ENCODE measurements at regions not wholly inside any gene's neighbourhood (a gene's known extent, or its start where the extent isn't known, plus 50 kb on each side); places are given as distances from the start of the nearest gene placed in this dataset.

DNA sequence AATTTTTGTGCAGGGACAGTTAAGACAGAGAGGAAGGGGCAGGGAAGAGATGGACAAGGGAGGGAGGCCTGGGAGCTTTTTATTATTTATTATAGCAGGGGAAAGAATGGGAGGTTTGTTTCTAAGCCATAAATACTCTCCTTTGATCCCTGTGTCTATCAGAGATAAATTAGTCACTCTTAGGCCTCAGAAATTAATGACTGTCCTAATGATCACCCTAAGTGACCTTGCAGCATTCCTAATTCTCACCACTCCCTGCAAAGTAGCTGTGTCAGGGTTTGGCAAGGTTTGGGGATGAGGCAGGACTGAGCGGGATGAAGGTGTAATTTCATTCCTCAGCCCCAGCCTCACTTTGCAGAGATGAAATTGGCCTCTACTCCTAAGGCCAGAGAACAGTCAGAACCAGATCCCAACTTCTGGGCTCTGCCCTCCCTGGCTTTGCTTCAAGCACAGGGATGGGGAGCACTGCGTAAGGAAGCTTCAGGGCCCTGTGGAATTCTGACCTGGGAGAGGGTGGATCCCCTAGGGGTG, 95.0 kb downstream of the TMEM17 start:
- peak overlapping the region; percentile 48 for H3K9ac ChIP-seq (ENCODE audit: low read length)
- no peaks in the 10 kb centered on the region for H3K27me3 ChIP-seq (ENCODE audit: control insufficient read depth, insufficient read depth, low read length)
- H3K27ac ChIP-seq (ENCODE audit: low read depth, low read length) = peak overlapping the region; percentile 92; the same call in 1 of the 2 replicates
- no peaks in the 10 kb centered on the region for H3K36me3 ChIP-seq (ENCODE audit: control insufficient read depth, insufficient read depth, low read length)
- no peaks in the 10 kb centered on the region for H3K9me3 ChIP-seq (ENCODE audit: control insufficient read depth, insufficient read depth, low read depth, low read length)
- peaks cover 31% of the 10 kb centered on the region for H3K4me1 ChIP-seq (ENCODE audit: control insufficient read depth, insufficient read depth, low read length)
- no peak overlapping the region for H3K4me3 ChIP-seq (ENCODE audit: low read depth, low read length)

GRCh38 chr2:62410015-62410453, 96.0 kb downstream of the TMEM17 start:
- Histone ChIP-seq H3K27ac (ENCODE audit: low read depth, low read length) (no peak overlapping the region; the same call in 1 of the 2 replicates), H3K4me3 (ENCODE audit: low read depth, low read length) (no peak overlapping the region), H3K9ac (ENCODE audit: low read length) (no peak overlapping the region), H3K36me3 (ENCODE audit: control insufficient read depth, insufficient read depth, low read length) (no peaks in the 10 kb centered on the region), H3K27me3 (ENCODE audit: control insufficient read depth, insufficient read depth, low read length) (no peaks in the 10 kb centered on the region), H3K9me3 (ENCODE audit: control insufficient read depth, insufficient read depth, low read depth, low read length) (no peaks in the 10 kb centered on the region), H3K4me1 (ENCODE audit: control insufficient read depth, insufficient read depth, low read length) (peaks cover 35% of the 10 kb centered on the region)

- H3K27me3 ChIP-seq (ENCODE audit: control insufficient read depth, insufficient read depth, low read length) = no peaks in the 10 kb centered on the region
- H3K4me3 ChIP-seq (ENCODE audit: low read depth, low read length) = no peak overlapping the region
- H3K4me1 ChIP-seq (ENCODE audit: control insufficient read depth, insufficient read depth, low read length) = peaks cover 36% of the 10 kb centered on the region
Measured at GRCh38 chr2:62409442-62409841, 96.6 kb downstream of the TMEM17 start.

GRCh38 chr2:62408241-62408677, 97.7 kb downstream of the TMEM17 start:
- H3K27ac ChIP-seq (ENCODE audit: low read depth, low read length) = no peak overlapping the region
- H3K4me1 ChIP-seq (ENCODE audit: control insufficient read depth, insufficient read depth, low read length) = peaks cover 36% of the 10 kb centered on the region
- no peaks in the 10 kb centered on the region for H3K27me3 ChIP-seq (ENCODE audit: control insufficient read depth, insufficient read depth, low read length)
- H3K9ac ChIP-seq (ENCODE audit: low read length) = no peak overlapping the region
- no peaks in the 10 kb centered on the region for H3K36me3 ChIP-seq (ENCODE audit: control insufficient read depth, insufficient read depth, low read length)
- no peak overlapping the region for H3K4me3 ChIP-seq (ENCODE audit: low read depth, low read length)
- H3K9me3 ChIP-seq (ENCODE audit: control insufficient read depth, insufficient read depth, low read depth, low read length) = no peaks in the 10 kb centered on the region

More at GRCh38 chr2:62409442-62409841, 96.6 kb downstream of the TMEM17 start:
- Histone ChIP-seq H3K36me3 (ENCODE audit: control insufficient read depth, insufficient read depth, low read length) (no peaks in the 10 kb centered on the region), H3K9me3 (ENCODE audit: control insufficient read depth, insufficient read depth, low read depth, low read length) (no peaks in the 10 kb centered on the region), H3K9ac (ENCODE audit: low read length) (no peak overlapping the region), H3K27ac (ENCODE audit: low read depth, low read length) (no peak overlapping the region)

GRCh38 chr2:62407838-62408237, 98.2 kb downstream of the TMEM17 start:
- Histone ChIP-seq H3K9ac (ENCODE audit: low read length) (no peak overlapping the region), H3K9me3 (ENCODE audit: control insufficient read depth, insufficient read depth, low read depth, low read length) (no peaks in the 10 kb centered on the region)

DNA sequence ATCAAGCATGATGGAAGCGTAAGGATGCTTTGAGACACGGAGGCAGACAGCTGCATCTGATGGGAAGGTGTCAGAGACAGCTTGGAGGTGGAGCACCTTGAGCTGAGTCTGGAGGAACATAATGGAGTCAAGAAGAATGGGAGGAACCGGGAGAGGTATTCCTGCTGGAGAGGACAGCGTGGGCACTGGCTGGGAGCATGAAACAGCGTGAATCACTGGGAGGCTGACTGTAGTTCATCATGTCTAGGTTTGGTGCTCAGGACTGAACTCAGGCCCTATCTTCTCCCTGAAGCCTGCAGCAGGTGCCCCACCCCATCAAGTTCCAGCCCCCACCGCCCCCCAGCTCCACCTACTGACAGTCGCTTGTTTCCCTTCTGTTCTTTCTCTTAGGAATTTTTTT, 98.6 kb downstream of the TMEM17 start:
- Histone ChIP-seq H3K4me1 (ENCODE audit: control insufficient read depth, insufficient read depth, low read length) (peaks cover 36% of the 10 kb centered on the region), H3K9me3 (ENCODE audit: control insufficient read depth, insufficient read depth, low read depth, low read length) (no peaks in the 10 kb centered on the region), H3K27ac (ENCODE audit: low read depth, low read length) (no peak overlapping the region), H3K36me3 (ENCODE audit: control insufficient read depth, insufficient read depth, low read length) (no peaks in the 10 kb centered on the region), H3K9ac (ENCODE audit: low read length) (no peak overlapping the region), H3K27me3 (ENCODE audit: control insufficient read depth, insufficient read depth, low read length) (no peaks in the 10 kb centered on the region), H3K4me3 (ENCODE audit: low read depth, low read length) (no peak overlapping the region)

More at GRCh38 chr2:62407838-62408237, 98.2 kb downstream of the TMEM17 start:
- no peak overlapping the region for H3K27ac ChIP-seq (ENCODE audit: low read depth, low read length)
- H3K36me3 ChIP-seq (ENCODE audit: control insufficient read depth, insufficient read depth, low read length) = no peaks in the 10 kb centered on the region
- H3K4me1 ChIP-seq (ENCODE audit: control insufficient read depth, insufficient read depth, low read length) = peaks cover 36% of the 10 kb centered on the region
- H3K4me3 ChIP-seq (ENCODE audit: low read depth, low read length) = no peak overlapping the region
- no peaks in the 10 kb centered on the region for H3K27me3 ChIP-seq (ENCODE audit: control insufficient read depth, insufficient read depth, low read length)

- Histone ChIP-seq H3K9me3 (ENCODE audit: control insufficient read depth, insufficient read depth, low read depth, low read length) (no peaks in the 10 kb centered on the region; the same call in 1 of the 2 replicates), H3K27ac (ENCODE audit: low read depth, low read length) (no peak overlapping the region), H3K9ac (ENCODE audit: low read length) (no peak overlapping the region), H3K36me3 (ENCODE audit: control insufficient read depth, insufficient read depth, low read length) (no peaks in the 10 kb centered on the region), H3K4me3 (ENCODE audit: low read depth, low read length) (no peak overlapping the region), H3K27me3 (ENCODE audit: control insufficient read depth, insufficient read depth, low read length) (no peaks in the 10 kb centered on the region), H3K4me1 (ENCODE audit: control insufficient read depth, insufficient read depth, low read length) (peaks cover 32% of the 10 kb centered on the region)
Measured at GRCh38 chr2:62406573-62407043, 99.4 kb downstream of the TMEM17 start.

DNA sequence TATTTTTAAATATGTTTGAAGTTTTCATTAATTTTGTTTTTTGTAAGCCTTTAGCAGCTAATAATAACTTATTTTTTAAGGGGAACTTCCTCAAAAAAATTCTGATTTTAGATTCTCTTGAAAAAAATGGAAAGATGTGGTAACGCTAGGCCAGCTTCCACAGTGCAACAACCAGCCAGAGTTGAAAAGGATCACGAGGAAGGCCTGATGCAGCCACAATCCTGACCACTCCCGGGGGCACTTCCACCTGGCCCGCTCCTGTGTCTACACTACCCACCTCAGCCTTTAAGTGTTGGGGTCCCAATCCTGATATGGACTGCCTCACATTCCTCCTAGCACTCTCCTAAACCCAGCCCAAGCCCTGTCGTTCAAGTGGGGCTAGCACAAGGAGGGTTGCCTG, 101.1 kb downstream of the TMEM17 start:
- H3K9me3 ChIP-seq (ENCODE audit: control insufficient read depth, insufficient read depth, low read depth, low read length) = no peaks in the 10 kb centered on the region; the same call in 1 of the 2 replicates
- no peak overlapping the region for H3K9ac ChIP-seq (ENCODE audit: low read length)
- H3K27me3 ChIP-seq (ENCODE audit: control insufficient read depth, insufficient read depth, low read length) = no peaks in the 10 kb centered on the region
- no peak overlapping the region for H3K4me3 ChIP-seq (ENCODE audit: low read depth, low read length)
- peaks cover 15% of the 10 kb centered on the region for H3K4me1 ChIP-seq (ENCODE audit: control insufficient read depth, insufficient read depth, low read length)
- no peak overlapping the region for H3K27ac ChIP-seq (ENCODE audit: low read depth, low read length)
- H3K36me3 ChIP-seq (ENCODE audit: control insufficient read depth, insufficient read depth, low read length) = no peaks in the 10 kb centered on the region

- no peak overlapping the region for H3K9ac ChIP-seq (ENCODE audit: low read length)
- H3K9me3 ChIP-seq (ENCODE audit: control insufficient read depth, insufficient read depth, low read depth, low read length) = no peaks in the 10 kb centered on the region; the same call in 1 of the 2 replicates
- no peak overlapping the region for H3K27ac ChIP-seq (ENCODE audit: low read depth, low read length)
- H3K4me1 ChIP-seq (ENCODE audit: control insufficient read depth, insufficient read depth, low read length) = peaks cover 11% of the 10 kb centered on the region; the same call in 1 of the 2 replicates
- no peak overlapping the region for H3K4me3 ChIP-seq (ENCODE audit: low read depth, low read length)
- H3K36me3 ChIP-seq (ENCODE audit: control insufficient read depth, insufficient read depth, low read length) = no peaks in the 10 kb centered on the region
- no peaks in the 10 kb centered on the region for H3K27me3 ChIP-seq (ENCODE audit: control insufficient read depth, insufficient read depth, low read length)
Measured at GRCh38 chr2:62402156-62402555, 103.8 kb downstream of the TMEM17 start.

GRCh38 chr2:62398356-62398755, 107.6 kb downstream of the TMEM17 start:
- Histone ChIP-seq H3K9me3 (ENCODE audit: control insufficient read depth, insufficient read depth, low read depth, low read length) (no peaks in the 10 kb centered on the region; the same call in 1 of the 2 replicates), H3K4me3 (ENCODE audit: low read depth, low read length) (no peak overlapping the region), H3K27me3 (ENCODE audit: control insufficient read depth, insufficient read depth, low read length) (no peaks in the 10 kb centered on the region), H3K36me3 (ENCODE audit: control insufficient read depth, insufficient read depth, low read length) (no peaks in the 10 kb centered on the region), H3K4me1 (ENCODE audit: control insufficient read depth, insufficient read depth, low read length) (no peaks in the 10 kb centered on the region), H3K27ac (ENCODE audit: low read depth, low read length) (no peak overlapping the region), H3K9ac (ENCODE audit: low read length) (no peak overlapping the region)

DNA sequence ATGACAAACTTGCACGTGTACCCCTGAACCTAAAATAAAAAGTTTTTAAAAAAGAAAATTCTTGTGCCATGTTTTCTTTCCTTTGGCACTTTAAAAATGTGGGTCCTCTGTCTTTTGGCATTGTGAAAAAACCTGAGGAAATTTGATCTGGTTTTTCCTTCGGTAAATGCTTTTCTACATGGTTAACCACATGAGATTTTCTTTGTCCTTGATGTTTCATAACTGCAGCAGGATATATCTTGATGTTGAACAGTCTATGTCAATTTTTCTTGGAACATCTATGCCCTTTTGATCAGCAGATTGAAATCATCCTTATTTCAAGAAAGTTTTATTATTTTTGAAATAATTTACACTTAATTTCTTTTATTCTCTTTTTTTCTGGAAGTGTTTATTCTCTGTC, 109.1 kb downstream of the TMEM17 start:
- no peaks in the 10 kb centered on the region; the same call in 1 of the 2 replicates for H3K9me3 ChIP-seq (ENCODE audit: control insufficient read depth, insufficient read depth, low read depth, low read length)
- no peaks in the 10 kb centered on the region for H3K27me3 ChIP-seq (ENCODE audit: control insufficient read depth, insufficient read depth, low read length)
- H3K4me1 ChIP-seq (ENCODE audit: control insufficient read depth, insufficient read depth, low read length) = no peaks in the 10 kb centered on the region
- no peak overlapping the region for H3K27ac ChIP-seq (ENCODE audit: low read depth, low read length)
- H3K4me3 ChIP-seq (ENCODE audit: low read depth, low read length) = no peak overlapping the region
- H3K36me3 ChIP-seq (ENCODE audit: control insufficient read depth, insufficient read depth, low read length) = no peaks in the 10 kb centered on the region
- no peak overlapping the region for H3K9ac ChIP-seq (ENCODE audit: low read length)

Data from HUES6 (cell line).